OCI-LY3 (cell line): ENCODE measurements at regions not wholly inside any gene's neighbourhood (a gene's known extent, or its start where the extent isn't known, plus 50 kb on each side); places are given as distances from the start of the nearest gene placed in this dataset.

Experiments
- CTCF ChIP-seq: fragments of 200-600, 300-600 bp; sonication (generic); IDR thresholded peaks from 2 replicates; pipeline ENCODE4 v1.5.1; 2014; ENCODE audit warnings: antibody characterized with exemption, low read length, low read depth
- EZH2phosphoT487 ChIP-seq: fragments of 200-600 bp; shearing (Covaris generic); IDR thresholded peaks from 2 replicates; pipeline ENCODE4 v1.6.1; 2018; ENCODE audit warnings: antibody characterized with exemption, mixed run types, low read depth

DNA sequence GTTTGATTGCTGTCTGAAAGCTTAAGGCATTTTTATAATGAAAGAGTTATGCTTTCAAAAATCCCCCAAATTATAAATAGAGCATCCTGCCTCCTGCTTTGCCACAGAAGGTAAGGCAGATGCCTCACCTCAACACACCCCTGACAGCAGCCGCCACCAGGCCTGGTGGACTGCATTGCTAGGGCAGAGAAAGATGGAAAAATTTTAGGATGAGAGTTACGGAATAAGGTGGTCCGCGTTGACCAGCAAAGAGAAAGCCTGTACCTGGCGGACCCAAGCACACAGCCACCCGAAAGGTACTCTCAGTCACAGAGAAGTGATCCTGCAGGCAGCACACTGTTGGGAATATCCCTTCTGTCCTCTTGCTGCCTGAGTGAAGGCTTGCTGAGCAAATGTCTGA lies 360.4 kb upstream of the SHH start:
- TF ChIP-seq CTCF (no peak), EZH2phosphoT487 (no peak)
